Urinary bladder (tissue), 3 donors: ENCODE measurements at regions not wholly inside any gene's neighbourhood (a gene's known extent, or its start where the extent isn't known, plus 50 kb on each side); places are given as distances from the start of the nearest gene placed in this dataset.
"Not testable (repeated sequence)": the region's sequence is repeated elsewhere in the genome, so short reads cannot be mapped to it uniquely, and the experiment has no call there.

Experiments
- DNase-seq: peaks from one replicate; pipeline ENCODE4 v3.0.0-alpha.2; 2015; ENCODE audit errors: extremely low spot score
- H3K27ac ChIP-seq: one replicate; pipeline ENCODE4 v1.5.1; 2013; ENCODE audit warnings: low read depth, mild to moderate bottlenecking, moderate library complexity
- H3K36me3 ChIP-seq: one replicate; pipeline ENCODE4 v1.6.1; 2013; ENCODE audit warnings: mild to moderate bottlenecking, moderate library complexity; ENCODE audit not compliant: insufficient read depth
- H3K4me1 ChIP-seq: one replicate; pipeline ENCODE4 v1.6.1; 2013; ENCODE audit warnings: mild to moderate bottlenecking, moderate library complexity; ENCODE audit not compliant: insufficient read depth
- H3K4me3 ChIP-seq: one replicate; pipeline ENCODE4 v1.5.1; 2013; ENCODE audit warnings: low read depth, low read length
- WGBS: extraction: QIAGEN DNeasy Blood & Tissue Kit; methylation state at CpG from one replicate; pipeline ENCODE4 v1.1.7; 2013; 5-methylcytosine and 5-hydroxymethylcytosine counted together
- donor health status: healthy with polysubstance abuse.
- donor health status: healthy.

DNA sequence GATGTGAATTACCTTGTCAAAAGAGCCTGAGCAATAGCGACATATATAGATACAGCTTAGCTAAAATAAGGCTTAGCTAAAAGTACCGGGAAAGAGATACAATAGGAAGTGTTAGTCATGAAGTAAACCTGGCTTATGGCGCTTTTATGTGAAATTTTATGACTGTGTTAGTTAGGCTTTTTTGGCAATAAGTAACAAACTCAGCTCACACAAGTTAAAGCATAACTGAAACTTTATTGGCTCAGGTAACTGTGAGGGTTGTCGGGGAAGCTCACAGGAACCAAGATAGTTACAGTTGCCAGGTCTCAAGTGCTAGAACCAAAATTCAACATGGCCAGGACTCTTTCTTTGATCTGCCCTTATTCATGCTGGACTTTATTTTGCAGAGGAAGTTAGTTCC, 925.0 kb upstream of the GYPC start:
- H3K27ac ChIP-seq, result no peak overlapping the region
- no peak overlapping the region for H3K4me3 ChIP-seq
- WGBS, result 41% methylated on average over 4 of the region's 4 CpGs
- peaks cover 2% of the 10 kb centered on the region for H3K4me1 ChIP-seq
- no peaks in the 10 kb centered on the region for H3K36me3 ChIP-seq
- peak; percentile 28 for DNase-seq

DNA sequence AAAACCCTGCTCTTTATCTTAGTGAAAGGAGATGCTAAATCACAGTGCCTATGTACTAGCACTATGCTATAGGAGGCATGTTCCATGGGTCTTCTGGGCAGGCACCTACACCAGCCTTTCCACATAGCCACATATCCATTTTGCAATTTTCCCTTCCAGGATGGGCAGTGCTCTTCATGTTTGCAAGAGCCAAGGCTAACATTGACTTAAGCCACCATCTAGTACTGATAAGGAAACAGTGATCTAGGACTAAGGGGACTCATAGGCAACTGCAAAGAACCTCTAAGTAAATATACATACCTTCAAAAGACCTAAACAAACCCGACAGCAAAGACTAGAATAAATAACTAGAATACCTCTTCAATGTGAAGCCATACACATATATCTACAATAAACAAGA, 919.7 kb upstream of the GYPC start:
- whole genome bisulfite sequencing, result 84% methylated on average over 1 of the region's 1 CpG

DNA sequence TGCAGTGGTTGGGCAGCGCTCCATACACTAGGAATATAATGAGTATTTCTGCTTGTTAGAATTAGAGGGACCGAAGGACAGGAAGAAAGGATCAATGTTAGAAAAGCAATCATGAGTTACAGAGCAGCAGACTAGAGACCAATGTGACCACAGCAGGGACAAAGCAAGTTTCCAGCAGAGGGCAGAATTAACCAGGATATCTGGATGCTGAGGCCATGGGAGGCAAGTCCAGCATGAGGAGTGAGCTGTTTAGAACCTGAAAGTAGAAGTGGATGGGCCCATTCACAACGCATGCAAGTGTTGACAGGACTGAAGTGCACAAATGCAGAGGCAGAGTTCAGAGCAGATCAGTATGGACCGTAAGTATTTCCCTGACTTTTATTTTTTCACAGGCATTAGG, 910.4 kb upstream of the GYPC start:
- 59% methylated on average over 4 of the region's 4 CpGs for WGBS
- peak; percentile 14 for DNase-seq
- Histone ChIP-seq H3K27ac (no peak overlapping the region), H3K36me3 (no peaks in the 10 kb centered on the region), H3K4me3 (no peak overlapping the region), H3K4me1 (no peaks in the 10 kb centered on the region)

More for the DNA sequence above, 919.7 kb upstream of the GYPC start:
- H3K27ac ChIP-seq, result no peak overlapping the region
- peaks cover 2% of the 10 kb centered on the region for H3K4me1 ChIP-seq
- DNase-seq, result no peak
- no peak overlapping the region for H3K4me3 ChIP-seq
- no peaks in the 10 kb centered on the region for H3K36me3 ChIP-seq

GRCh38 chr2:125746321-125747164, 909.4 kb upstream of the GYPC start:
- no peak for DNase-seq
- Histone ChIP-seq H3K4me3 (no peak overlapping the region), H3K36me3 (no peaks in the 10 kb centered on the region), H3K27ac (no peak overlapping the region), H3K4me1 (no peaks in the 10 kb centered on the region)
- WGBS, result 81% methylated on average over 4 of the region's 4 CpGs

DNA sequence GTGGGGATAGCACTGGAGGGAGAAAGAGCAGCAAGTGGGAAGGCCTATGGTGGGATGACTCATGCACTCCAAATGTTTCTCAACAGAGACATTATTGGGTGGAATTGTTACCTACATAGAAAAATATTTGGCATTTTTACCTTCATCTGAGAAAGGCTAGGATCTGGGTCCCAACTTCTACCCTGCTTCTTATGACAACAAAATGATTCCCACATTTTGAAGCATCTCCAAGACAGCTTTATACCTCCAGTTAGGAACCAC, 908.9 kb upstream of the GYPC start:
- Histone ChIP-seq H3K36me3 (no peaks in the 10 kb centered on the region), H3K4me1 (no peaks in the 10 kb centered on the region), H3K4me3 (no peak overlapping the region), H3K27ac (no peak overlapping the region)
- no peak for DNase-seq

- Histone ChIP-seq H3K4me1 (no peaks in the 10 kb centered on the region), H3K36me3 (no peaks in the 10 kb centered on the region), H3K4me3 (no peak overlapping the region), H3K27ac (no peak overlapping the region)
- no peak for DNase-seq
- WGBS, result 85% methylated on average over 4 of the region's 4 CpGs
These were observed 899.5 kb upstream of the GYPC start for GRCh38 chr2:125756431-125756830.

- WGBS, result 85% methylated on average over 1 of the region's 1 CpG
- H3K4me1 ChIP-seq, result no peaks in the 10 kb centered on the region
These were observed 859.2 kb upstream of the GYPC start for GRCh38 chr2:125796784-125797183.

GRCh38 chr2:125797192-125797591, 858.8 kb upstream of the GYPC start:
- no peak for DNase-seq
- no peaks in the 10 kb centered on the region for H3K36me3 ChIP-seq
- 79% methylated on average over 3 of the region's 4 CpGs for WGBS
- no peak overlapping the region for H3K27ac ChIP-seq
- no peak overlapping the region for H3K4me3 ChIP-seq
- H3K4me1 ChIP-seq, result no peaks in the 10 kb centered on the region

More at GRCh38 chr2:125796784-125797183, 859.2 kb upstream of the GYPC start:
- DNase-seq, result no peak
- Histone ChIP-seq H3K36me3 (no peaks in the 10 kb centered on the region), H3K4me3 (no peak overlapping the region), H3K27ac (no peak overlapping the region)

DNA sequence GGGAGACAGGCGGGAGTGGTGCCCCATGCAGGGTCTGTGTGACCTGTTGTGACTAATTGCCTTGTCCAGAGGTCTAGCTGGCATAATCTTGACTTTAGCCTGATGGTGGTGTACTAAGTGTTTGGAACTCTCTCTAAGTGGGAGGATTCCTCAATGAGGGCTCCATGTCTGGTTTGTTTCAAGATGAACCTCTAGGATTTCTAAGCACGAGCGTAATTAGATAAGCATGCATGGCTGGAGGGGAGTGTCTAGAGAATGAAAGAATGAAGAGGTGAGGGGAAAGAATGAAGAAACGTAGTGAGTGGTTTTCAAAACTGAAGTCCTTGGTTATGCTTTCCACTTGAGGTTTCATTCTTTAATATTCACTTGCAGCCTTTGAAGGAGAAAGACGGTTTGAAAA, 833.2 kb upstream of the GYPC start:
- no peak overlapping the region for H3K27ac ChIP-seq
- DNase-seq, result no peak
- H3K36me3 ChIP-seq, result no peaks in the 10 kb centered on the region
- H3K4me3 ChIP-seq, result no peak overlapping the region
- 75% methylated on average over 5 of the region's 5 CpGs for WGBS
- no peaks in the 10 kb centered on the region for H3K4me1 ChIP-seq

DNA sequence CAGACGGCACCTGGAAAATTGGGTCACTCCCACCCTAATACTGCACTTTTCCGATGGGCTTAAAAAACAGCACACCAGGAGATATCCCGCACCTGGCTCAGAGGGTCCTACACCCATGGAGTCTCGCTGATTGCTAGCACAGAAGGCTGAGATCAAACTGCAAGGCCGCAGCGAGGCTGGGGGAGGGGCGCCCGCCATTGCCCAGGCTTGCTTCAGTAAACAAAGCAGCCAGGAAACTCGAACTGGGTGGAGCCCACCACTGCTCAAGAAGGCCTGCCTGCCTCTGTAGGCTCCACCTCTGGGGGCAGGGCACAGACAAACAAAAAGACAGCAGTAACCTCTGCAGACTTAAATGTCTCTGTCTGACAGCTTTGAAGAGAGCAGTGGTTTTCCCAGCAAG, 830.2 kb upstream of the GYPC start:
- 86% methylated on average over 9 of the region's 9 CpGs for WGBS

DNA sequence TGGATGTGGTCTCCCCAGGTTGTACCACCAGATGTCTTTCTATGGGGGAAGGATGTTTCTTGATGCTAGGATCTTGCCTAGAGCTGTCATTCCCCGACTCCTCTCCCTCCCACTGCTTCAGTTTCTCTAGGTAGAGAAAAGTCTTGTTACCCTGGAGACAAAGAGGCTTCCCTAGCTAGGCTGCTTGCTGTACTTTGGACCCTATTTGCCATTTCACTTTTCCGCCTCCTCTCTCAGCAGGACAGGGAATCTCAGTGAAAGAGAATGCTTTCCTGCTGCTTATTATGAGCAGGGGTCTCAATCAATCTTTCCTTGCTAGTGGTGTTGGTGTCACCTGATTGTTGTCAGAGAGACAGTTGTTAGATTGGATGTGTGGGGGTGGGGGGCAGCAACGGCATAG, 818.8 kb upstream of the GYPC start:
- Histone ChIP-seq H3K4me1 (no peaks in the 10 kb centered on the region), H3K36me3 (no peaks in the 10 kb centered on the region), H3K27ac (no peak overlapping the region), H3K4me3 (no peak overlapping the region)
- 66% methylated on average over 3 of the region's 3 CpGs for WGBS
- no peak for DNase-seq

More for the DNA sequence above, 830.2 kb upstream of the GYPC start:
- H3K27ac ChIP-seq, H3K4me3 ChIP-seq, DNase-seq, H3K4me1 ChIP-seq, H3K36me3 ChIP-seq: not testable (repeated sequence)

DNA sequence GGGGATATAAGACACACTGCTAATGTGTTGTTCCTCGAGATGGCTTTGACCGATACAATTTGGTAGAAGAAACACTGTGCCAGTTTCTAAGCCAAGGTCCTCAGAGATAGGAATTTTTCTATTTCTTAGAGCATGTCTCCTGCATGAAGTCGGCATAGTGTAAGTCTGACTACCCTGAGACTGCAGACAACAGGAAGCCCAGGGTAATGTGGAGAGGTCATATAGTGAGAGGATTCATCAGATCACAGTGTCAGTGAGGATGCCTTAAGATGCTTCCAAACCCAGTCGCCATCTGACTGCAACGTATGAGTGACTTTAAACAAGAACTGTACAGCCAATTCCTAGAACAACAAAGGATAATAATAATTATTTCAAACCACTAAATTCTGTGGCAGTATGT, 818.3 kb upstream of the GYPC start:
- WGBS, result 83% methylated on average over 5 of the region's 5 CpGs
- Histone ChIP-seq H3K36me3 (no peaks in the 10 kb centered on the region), H3K4me1 (no peaks in the 10 kb centered on the region), H3K27ac (no peak overlapping the region), H3K4me3 (no peak overlapping the region)
- no peak for DNase-seq

- Histone ChIP-seq H3K36me3 (no peaks in the 10 kb centered on the region), H3K4me3 (no peak overlapping the region), H3K4me1 (no peaks in the 10 kb centered on the region), H3K27ac (no peak overlapping the region)
- DNase-seq, result no peak
These were observed 816.0 kb upstream of the GYPC start for GRCh38 chr2:125839945-125840344.

GRCh38 chr2:125842041-125842440, 813.9 kb upstream of the GYPC start:
- Histone ChIP-seq H3K27ac (no peak overlapping the region), H3K4me3 (no peak overlapping the region), H3K36me3 (no peaks in the 10 kb centered on the region), H3K4me1 (no peaks in the 10 kb centered on the region)
- WGBS, result 21% methylated on average over 1 of the region's 1 CpG
- DNase-seq, result no peak

DNA sequence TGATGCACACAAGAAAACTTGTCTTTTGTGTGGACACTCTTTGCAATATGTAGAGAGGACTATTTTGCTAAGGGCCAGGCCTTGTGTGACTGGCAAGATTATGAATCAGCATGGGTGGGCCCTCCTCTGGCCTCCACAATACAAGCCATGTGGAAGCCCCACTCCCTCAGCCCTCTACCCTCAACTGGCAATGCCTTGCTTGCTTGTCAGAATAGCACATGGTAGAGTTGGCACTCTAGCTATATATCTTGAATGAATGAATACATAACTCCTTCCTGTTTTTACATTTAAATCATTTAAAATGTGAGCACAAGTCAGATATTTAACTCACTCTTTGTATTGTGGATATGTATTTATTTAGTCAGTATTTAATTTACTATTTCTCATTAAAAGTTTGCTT, 805.4 kb upstream of the GYPC start:
- no peak for DNase-seq
- Histone ChIP-seq H3K4me3 (no peak overlapping the region), H3K4me1 (no peaks in the 10 kb centered on the region), H3K27ac (no peak overlapping the region), H3K36me3 (no peaks in the 10 kb centered on the region)
